Right lobe of liver (tissue), 4 donors: ENCODE measurements at regions not wholly inside any gene's neighbourhood (a gene's known extent, or its start where the extent isn't known, plus 50 kb on each side); places are given as distances from the start of the nearest gene placed in this dataset.

Experiments
- CTCF ChIP-seq, 4 donors: fragments of 200-600 bp in 3 of 4; fragments of 450-650 bp in 1 of 4; IDR thresholded peaks; one replicate each; pipeline versions ENCODE4 v1.5.1 to v1.8.0; 2016 to 2022; ENCODE audit warnings: antibody characterized with exemption in 4 of 4, mild to moderate bottlenecking in 2 of 4
- POLR2A ChIP-seq: fragments of 450-650 bp; IDR thresholded peaks from one replicate; pipeline ENCODE4 v1.6.1; 2017; ENCODE audit warnings: antibody characterized with exemption, mild to moderate bottlenecking
- donor health status: DM: no; HTN: no; CAD: no.
- donor health status: DM: no; HTN: no; CAD: no.
- donor health status: DM: no; HTN: yes; CAD: no.

GRCh38 chr13:87057807-87058520 lies 613.2 kb upstream of the SLITRK5 start:
- no peak for TF ChIP-seq CTCF (IDR thresholded peaks at IDR 0.05)
- TF ChIP-seq POLR2A, result no peak
